OCI-LY1 (cell line): ENCODE measurements at regions not wholly inside any gene's neighbourhood (a gene's known extent, or its start where the extent isn't known, plus 50 kb on each side); places are given as distances from the start of the nearest gene placed in this dataset.

Experiments used
- EZH2 ChIP-seq: fragments of 200-600 bp; sonication (generic), shearing (Covaris generic); IDR thresholded peaks from 2 replicates; pipeline ENCODE4 v1.8.0; 2017; ENCODE audit warnings: borderline replicate concordance, mixed run types, mild to moderate bottlenecking, antibody characterized with exemption, low read length, moderate library complexity, mixed read lengths
- TF ChIP-seq, protein P1 (sequence below): fragments of 200-600 bp; sonication (generic), shearing (Covaris generic); IDR thresholded peaks from 2 replicates; pipeline ENCODE4 v1.5.1; 2017; ENCODE audit warnings: mild to moderate bottlenecking, antibody characterized with exemption, low read length, moderate library complexity, mixed read lengths

DNA sequence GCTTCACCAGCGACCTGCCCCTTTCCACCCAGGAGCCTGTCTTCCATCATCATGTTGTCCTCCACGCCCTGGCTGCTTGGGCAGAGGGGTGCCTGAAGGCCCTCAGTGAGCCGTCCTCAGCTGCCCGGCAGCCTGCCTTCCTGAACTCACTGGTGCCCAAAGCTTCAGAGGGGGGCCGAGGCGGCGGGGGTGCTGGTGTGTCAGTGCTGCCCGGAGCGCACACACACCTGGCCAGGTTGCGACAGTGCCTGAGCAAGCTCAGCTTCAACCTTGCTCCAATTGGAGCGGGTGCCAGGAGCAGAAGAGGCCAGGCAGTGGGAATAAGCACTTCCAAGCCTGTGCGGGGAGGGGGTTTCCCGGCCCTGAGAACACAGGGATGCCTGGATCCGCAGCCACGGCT, 566.3 kb downstream of the INHBA start:
- TF ChIP-seq, protein P1, sequence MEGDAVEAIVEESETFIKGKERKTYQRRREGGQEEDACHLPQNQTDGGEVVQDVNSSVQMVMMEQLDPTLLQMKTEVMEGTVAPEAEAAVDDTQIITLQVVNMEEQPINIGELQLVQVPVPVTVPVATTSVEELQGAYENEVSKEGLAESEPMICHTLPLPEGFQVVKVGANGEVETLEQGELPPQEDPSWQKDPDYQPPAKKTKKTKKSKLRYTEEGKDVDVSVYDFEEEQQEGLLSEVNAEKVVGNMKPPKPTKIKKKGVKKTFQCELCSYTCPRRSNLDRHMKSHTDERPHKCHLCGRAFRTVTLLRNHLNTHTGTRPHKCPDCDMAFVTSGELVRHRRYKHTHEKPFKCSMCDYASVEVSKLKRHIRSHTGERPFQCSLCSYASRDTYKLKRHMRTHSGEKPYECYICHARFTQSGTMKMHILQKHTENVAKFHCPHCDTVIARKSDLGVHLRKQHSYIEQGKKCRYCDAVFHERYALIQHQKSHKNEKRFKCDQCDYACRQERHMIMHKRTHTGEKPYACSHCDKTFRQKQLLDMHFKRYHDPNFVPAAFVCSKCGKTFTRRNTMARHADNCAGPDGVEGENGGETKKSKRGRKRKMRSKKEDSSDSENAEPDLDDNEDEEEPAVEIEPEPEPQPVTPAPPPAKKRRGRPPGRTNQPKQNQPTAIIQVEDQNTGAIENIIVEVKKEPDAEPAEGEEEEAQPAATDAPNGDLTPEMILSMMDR: no peak
- no peak for TF ChIP-seq EZH2
